ENCODE measurements at regions not wholly inside any gene's neighbourhood (a gene's known extent, or its start where the extent isn't known, plus 50 kb on each side); places are given as distances from the start of the nearest gene placed in this dataset.

DNA sequence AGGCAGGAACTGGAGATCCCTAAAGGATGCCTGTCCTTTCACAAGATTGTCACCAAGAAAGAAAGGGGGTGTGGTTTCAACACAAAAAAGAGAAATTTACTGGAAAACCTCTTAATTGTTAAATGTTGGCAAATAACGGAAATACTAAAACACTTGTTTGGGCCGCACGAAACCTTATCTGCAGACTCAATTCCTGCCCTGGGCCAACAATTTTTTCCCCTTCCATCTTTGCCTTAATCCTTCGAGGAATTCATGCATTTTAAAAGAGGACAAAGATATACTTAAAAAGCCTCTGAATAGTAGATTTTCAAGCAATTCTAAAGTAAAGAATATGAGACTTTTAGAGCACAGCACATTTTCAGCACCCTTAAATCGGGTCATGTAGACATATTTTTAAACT lies 366.2 kb downstream of the DUSP6 start:
- TF ChIP-seq CTCF (conservative IDR thresholded peaks at IDR 0.05): no peak
- H3K27ac ChIP-seq: no peak overlapping the region

DNA sequence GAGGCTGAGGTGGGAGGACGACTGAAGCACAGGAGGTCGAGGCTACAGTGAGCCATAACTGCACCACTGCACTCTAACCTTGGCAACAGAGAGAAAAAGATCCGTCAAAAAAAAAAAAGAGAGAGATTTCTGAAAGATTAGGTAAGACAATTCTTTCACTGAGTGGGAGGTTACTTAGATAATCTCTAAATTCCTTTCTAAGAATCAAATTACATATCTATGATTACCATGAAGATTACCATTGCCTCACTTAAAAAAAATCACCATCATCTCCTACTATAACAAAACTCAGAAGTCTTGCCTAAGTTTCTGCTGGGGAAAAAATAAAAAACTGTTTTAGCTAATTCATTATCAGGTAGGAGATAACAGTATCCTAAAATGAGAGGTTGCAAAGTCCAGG lies 366.7 kb downstream of the DUSP6 start:
- no peak for TF ChIP-seq CTCF (conservative IDR thresholded peaks at IDR 0.05)
- H3K27ac ChIP-seq: no peak overlapping the region

- no peak overlapping the region for H3K27ac ChIP-seq
These were observed 367.3 kb downstream of the DUSP6 start for GRCh38 chr12:88985011-88985410.

DNA sequence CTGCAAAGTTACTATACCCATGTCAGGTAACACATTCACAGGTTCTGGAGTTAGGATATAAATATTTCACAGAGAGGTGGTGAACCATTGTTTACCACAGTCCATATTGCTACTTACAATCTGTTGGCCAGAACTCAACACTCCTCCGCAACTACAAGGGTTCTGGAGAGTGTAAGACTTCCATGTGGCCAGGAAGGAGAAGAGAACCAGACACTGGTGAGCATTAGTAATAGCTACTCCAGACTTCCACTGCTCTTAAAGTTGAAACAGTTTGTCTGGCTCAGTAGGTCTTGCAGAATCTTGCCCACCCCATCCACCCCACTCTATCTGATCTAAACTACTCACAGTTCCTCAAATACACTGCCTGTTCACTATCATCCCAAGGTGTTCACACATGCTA lies 369.6 kb downstream of the DUSP6 start:
- TF ChIP-seq CTCF (conservative IDR thresholded peaks at IDR 0.05): no peak

More at GRCh38 chr12:88985011-88985410, 367.3 kb downstream of the DUSP6 start:
- TF ChIP-seq CTCF (conservative IDR thresholded peaks at IDR 0.05): no peak

GRCh38 chr12:88977115-88977514 lies 375.2 kb downstream of the DUSP6 start:
- H3K27ac ChIP-seq: no peak overlapping the region
- TF ChIP-seq CTCF (conservative IDR thresholded peaks at IDR 0.05): no peak

More for the DNA sequence above, 369.6 kb downstream of the DUSP6 start:
- H3K27ac ChIP-seq: no peak overlapping the region

GRCh38 chr12:88973998-88974397 lies 378.3 kb downstream of the DUSP6 start:
- no peak overlapping the region for H3K27ac ChIP-seq
- no peak for TF ChIP-seq CTCF (conservative IDR thresholded peaks at IDR 0.05)

DNA sequence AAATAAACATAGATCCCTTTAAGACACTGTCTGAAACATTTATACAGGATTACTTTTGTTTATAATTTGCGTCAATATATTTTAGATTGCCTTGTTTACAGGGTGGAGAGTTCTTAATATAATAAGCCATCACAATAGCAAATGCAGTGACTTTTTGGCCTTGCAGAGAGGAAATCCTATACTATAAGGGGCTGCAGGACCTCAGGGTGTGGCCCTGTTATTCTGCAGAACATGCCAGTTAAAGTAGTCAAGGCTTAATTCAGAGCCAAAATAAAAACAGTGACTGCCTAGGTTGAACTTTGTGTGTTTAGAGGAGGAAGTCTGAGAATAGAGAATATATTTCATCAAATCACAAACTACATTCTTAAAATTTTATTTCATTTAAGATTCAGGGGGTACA lies 381.6 kb downstream of the DUSP6 start:
- H3K27ac ChIP-seq: no peak overlapping the region
- no peak for TF ChIP-seq CTCF (conservative IDR thresholded peaks at IDR 0.05)

- TF ChIP-seq CTCF (conservative IDR thresholded peaks at IDR 0.05): no peak
These were observed 383.2 kb downstream of the DUSP6 start for GRCh38 chr12:88969127-88969526.

More at GRCh38 chr12:88969127-88969526, 383.2 kb downstream of the DUSP6 start:
- H3K27ac ChIP-seq: no peak overlapping the region

All from VCaP (cell line).